BJ (cell line): ENCODE measurements at regions not wholly inside any gene's neighbourhood (a gene's known extent, or its start where the extent isn't known, plus 50 kb on each side); places are given as distances from the start of the nearest gene placed in this dataset.

Experiments
- CTCF ChIA-PET: fragments of 350-600 bp; formaldehyde crosslinking; extraction: SDS; loops from one replicate; lab custom pipeline; 2021; ENCODE audit warnings: antibody characterized with exemption, inconsistent platforms; lab: Yijun Ruan, JAX
- POLR2A ChIA-PET: fragments of 300-600 bp; sonication (Branson Sonifier 250); formaldehyde crosslinking; extraction: SDS; loops from one replicate; lab custom pipeline; 2021; ENCODE audit warnings: antibody characterized with exemption; lab: Charles Lee
- DNase-seq: peaks from one replicate; pipeline ENCODE4 v3.0.0-alpha.2; 2011; ENCODE audit warnings: low read depth
- H3K27me3 ChIP-seq: 2 replicates; pipeline ENCODE4 v1.6.0; 2011; ENCODE audit warnings: low read length; ENCODE audit not compliant: control insufficient read depth, insufficient read depth
- H3K36me3 ChIP-seq: 2 replicates; pipeline ENCODE4 v1.5.1; 2011; ENCODE audit warnings: low read length; ENCODE audit not compliant: control insufficient read depth, insufficient read depth
- H3K4me3 ChIP-seq: 2 replicates; pipeline ENCODE4 v1.5.1; 2011; ENCODE audit warnings: low read depth, mild to moderate bottlenecking, control low read depth, low read length
- TF ChIP-seq, protein P1 (sequence below): IDR thresholded peaks from 2 replicates; pipeline ENCODE4 v1.5.1; 2011; ENCODE audit warnings: low read depth, mild to moderate bottlenecking, control low read depth, inconsistent platforms, low read length, moderate library complexity; ENCODE audit not compliant: insufficient read depth

DNA sequence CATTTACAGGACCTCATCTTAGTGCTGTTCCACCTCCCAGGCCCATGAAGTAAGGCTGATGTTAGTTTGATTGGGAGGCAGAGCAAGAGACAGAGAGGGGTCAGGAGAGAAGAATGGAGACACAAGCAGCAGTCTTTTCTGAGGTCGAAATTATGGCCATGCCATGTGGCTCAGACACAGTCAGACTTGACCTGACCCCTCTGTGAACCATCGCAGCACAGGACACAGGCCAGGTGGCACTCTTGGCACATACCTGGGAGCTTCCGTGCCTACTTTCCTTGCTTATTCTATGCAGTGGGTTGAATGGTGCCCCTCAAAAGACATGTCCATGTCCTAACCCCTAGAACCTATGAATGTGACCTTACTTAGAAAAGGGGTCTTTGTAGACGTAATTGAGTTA is 254.9 kb downstream of the MAFB start:
- H3K4me3 ChIP-seq = no peak overlapping the region
- DNase-seq = no peak
- H3K36me3 ChIP-seq = no peaks in the 10 kb centered on the region
- ChIA-PET POLR2A (no interaction called here), CTCF (no interaction called here)
- no peaks in the 10 kb centered on the region for H3K27me3 ChIP-seq
- TF ChIP-seq, protein P1, sequence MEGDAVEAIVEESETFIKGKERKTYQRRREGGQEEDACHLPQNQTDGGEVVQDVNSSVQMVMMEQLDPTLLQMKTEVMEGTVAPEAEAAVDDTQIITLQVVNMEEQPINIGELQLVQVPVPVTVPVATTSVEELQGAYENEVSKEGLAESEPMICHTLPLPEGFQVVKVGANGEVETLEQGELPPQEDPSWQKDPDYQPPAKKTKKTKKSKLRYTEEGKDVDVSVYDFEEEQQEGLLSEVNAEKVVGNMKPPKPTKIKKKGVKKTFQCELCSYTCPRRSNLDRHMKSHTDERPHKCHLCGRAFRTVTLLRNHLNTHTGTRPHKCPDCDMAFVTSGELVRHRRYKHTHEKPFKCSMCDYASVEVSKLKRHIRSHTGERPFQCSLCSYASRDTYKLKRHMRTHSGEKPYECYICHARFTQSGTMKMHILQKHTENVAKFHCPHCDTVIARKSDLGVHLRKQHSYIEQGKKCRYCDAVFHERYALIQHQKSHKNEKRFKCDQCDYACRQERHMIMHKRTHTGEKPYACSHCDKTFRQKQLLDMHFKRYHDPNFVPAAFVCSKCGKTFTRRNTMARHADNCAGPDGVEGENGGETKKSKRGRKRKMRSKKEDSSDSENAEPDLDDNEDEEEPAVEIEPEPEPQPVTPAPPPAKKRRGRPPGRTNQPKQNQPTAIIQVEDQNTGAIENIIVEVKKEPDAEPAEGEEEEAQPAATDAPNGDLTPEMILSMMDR = no peak

DNA sequence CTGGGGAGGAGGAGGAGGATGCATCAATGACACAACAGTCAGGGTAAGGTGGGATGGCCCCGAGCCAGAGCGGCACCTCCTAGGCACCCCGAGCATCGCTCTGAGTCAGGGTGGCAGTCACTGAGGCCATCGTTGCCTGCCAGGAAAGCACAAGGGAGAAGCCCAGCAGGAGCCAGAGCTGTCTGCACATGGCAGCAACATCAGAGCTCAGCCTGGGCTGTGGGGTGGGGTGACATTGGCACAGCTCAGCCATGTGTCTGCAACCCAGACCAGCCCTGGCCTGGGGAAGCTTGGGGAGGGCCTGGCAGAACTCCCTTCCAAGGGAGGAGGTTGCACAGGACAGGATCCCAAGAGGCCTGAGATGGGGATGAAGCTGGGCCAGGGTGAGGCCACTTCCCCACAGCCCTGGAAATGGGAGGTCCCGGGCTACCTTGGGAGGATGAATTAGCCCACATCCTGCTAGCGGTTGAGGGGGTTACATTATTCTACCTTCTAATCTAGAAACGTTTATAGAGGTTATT is 255.6 kb downstream of the MAFB start:
- TF ChIP-seq, protein P1 = no peak
- Histone ChIP-seq H3K27me3 (no peaks in the 10 kb centered on the region), H3K4me3 (no peak overlapping the region), H3K36me3 (no peaks in the 10 kb centered on the region)
- ChIA-PET CTCF (no interaction called here), POLR2A (no interaction called here)
- DNase-seq = no peak

DNA sequence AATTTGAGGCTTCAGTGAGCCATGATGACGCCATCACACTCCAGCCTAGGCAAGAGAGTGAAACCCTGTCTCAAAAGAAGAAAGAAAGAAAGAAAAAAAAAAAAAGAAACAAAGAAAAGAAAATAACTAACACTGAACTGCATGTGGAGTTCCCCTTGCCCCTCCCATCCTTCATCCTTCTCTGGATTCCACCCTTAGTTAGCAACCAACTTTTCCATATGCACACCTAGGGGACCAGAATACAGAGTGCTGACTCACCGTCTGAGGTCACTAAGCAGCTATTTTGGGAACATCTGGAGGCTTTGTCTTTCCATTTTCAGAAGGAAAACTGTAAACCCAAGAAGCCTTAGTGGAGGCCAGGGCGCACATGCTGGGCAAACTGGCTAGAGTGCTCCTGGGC is 257.4 kb downstream of the MAFB start:
- no peak for DNase-seq
- ChIA-PET CTCF (no interaction called here), POLR2A (no interaction called here)
- no peaks in the 10 kb centered on the region for H3K36me3 ChIP-seq
- H3K27me3 ChIP-seq = no peaks in the 10 kb centered on the region
- H3K4me3 ChIP-seq = no peak overlapping the region
- TF ChIP-seq, protein P1 = no peak

DNA sequence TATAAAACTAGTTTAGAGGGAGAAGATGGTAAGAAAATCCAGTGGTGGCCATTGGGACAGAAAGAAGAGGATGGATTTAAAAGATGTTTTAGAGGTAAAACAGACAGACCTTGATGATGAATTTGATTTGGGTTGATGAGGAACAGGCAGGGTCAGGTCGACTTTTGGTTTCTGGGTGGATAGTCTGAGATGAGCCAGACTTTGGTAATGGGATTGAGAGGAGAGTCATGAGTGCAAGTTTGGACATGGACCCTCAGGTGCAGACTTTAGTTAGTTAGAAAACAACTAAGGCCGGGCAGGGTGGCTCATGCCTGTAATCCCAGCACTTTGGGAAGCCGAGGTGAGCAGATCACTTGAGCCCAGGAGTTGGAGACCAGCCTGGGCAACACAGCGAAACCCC is 257.9 kb downstream of the MAFB start:
- H3K4me3 ChIP-seq = no peak overlapping the region
- POLR2A ChIA-PET = no interaction called here
- H3K36me3 ChIP-seq = no peaks in the 10 kb centered on the region
- no peaks in the 10 kb centered on the region for H3K27me3 ChIP-seq
- DNase-seq = no peak
- CTCF ChIA-PET = no interaction called here
- TF ChIP-seq, protein P1 = no peak

DNA sequence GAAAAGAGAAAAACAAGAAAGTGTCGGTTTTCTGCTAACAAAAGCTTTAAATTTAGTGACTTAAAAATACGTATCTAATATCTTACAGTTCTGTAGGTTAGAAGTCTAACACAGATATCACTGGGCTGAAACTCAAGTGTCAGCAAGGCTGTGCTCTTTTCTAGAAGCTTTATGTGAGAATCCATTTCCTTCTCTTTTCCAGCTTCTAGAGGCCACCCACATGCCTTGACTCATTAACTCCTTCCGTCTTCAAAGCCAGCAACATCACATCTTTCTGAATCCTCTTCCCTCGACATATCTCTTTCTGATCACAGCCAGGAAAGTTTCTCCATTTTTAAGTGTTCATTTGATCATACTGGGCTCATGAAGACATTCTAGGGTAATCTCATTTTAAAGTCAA is 262.0 kb downstream of the MAFB start:
- H3K27me3 ChIP-seq = no peaks in the 10 kb centered on the region
- CTCF ChIA-PET = no interaction called here
- no peak overlapping the region for H3K4me3 ChIP-seq
- no peaks in the 10 kb centered on the region for H3K36me3 ChIP-seq
- TF ChIP-seq, protein P1 = no peak
- POLR2A ChIA-PET = no interaction called here
- no peak for DNase-seq
